ENCODE measurements at regions not wholly inside any gene's neighbourhood (a gene's known extent, or its start where the extent isn't known, plus 50 kb on each side); places are given as distances from the start of the nearest gene placed in this dataset.
"Not testable (repeated sequence)": the region's sequence is repeated elsewhere in the genome, so short reads cannot be mapped to it uniquely, and the experiment has no call there.

- DNase-seq, result no peak
Measured at GRCh38 chr11:33474866-33475265, 217.7 kb downstream of the HIPK3 start.

GRCh38 chr11:33471541-33471940 is 214.4 kb downstream of the HIPK3 start:
- DNase-seq, result no peak

GRCh38 chr11:33467966-33468365 is 210.8 kb downstream of the HIPK3 start:
- DNase-seq, result no peak

- no peak for DNase-seq
Measured at GRCh38 chr11:33463059-33463458, 205.9 kb downstream of the HIPK3 start.

- no peak for DNase-seq
Measured at GRCh38 chr11:33461369-33462125, 204.4 kb downstream of the HIPK3 start.

- no peak for DNase-seq
Measured at GRCh38 chr11:33457948-33458347, 200.8 kb downstream of the HIPK3 start.

GRCh38 chr11:33455867-33456463 is 198.8 kb downstream of the HIPK3 start:
- no peak for DNase-seq

GRCh38 chr11:33454264-33454663 is 197.1 kb downstream of the HIPK3 start:
- DNase-seq, result no peak

- DNase-seq, result no peak
Measured at GRCh38 chr11:33452836-33453624, 195.8 kb downstream of the HIPK3 start.

- DNase-seq, result no peak
Measured at GRCh38 chr11:33451364-33451763, 194.2 kb downstream of the HIPK3 start.

- no peak for DNase-seq
Measured at GRCh38 chr11:33449798-33450197, 192.6 kb downstream of the HIPK3 start.

- no peak for DNase-seq
Measured at GRCh38 chr11:33448461-33449130, 191.4 kb downstream of the HIPK3 start.

- no peak for DNase-seq
Measured at GRCh38 chr11:33445761-33446161, 188.6 kb downstream of the HIPK3 start.

GRCh38 chr11:33444835-33445594 is 187.8 kb downstream of the HIPK3 start:
- DNase-seq, result peak in 14 of 56 donors; percentile 0 to 40 (median 6)

GRCh38 chr11:33443684-33444083 is 186.5 kb downstream of the HIPK3 start:
- DNase-seq, result no peak

- DNase-seq, result peak in 5 of 56 donors; percentile 2 to 24 (median 8)
Measured at GRCh38 chr11:33438301-33438700, 181.1 kb downstream of the HIPK3 start.

- DNase-seq, result no peak
Measured at GRCh38 chr11:33437529-33437928, 180.3 kb downstream of the HIPK3 start.

- no peak for DNase-seq
Measured at GRCh38 chr11:33435216-33435615, 178.0 kb downstream of the HIPK3 start.

- no peak for DNase-seq
Measured at GRCh38 chr11:33434294-33434693, 177.1 kb downstream of the HIPK3 start.

- DNase-seq, result not testable (repeated sequence)
Measured at GRCh38 chr11:33428435-33428834, 171.3 kb downstream of the HIPK3 start.
